SK-N-SH (cell line): ENCODE measurements at regions not wholly inside any gene's neighbourhood (a gene's known extent, or its start where the extent isn't known, plus 50 kb on each side); places are given as distances from the start of the nearest gene placed in this dataset.

ENCODE experiments used
- CTCF ChIA-PET: fragments of 300-600, 350-600 bp; formaldehyde crosslinking; extraction: SDS; loops from one replicate; lab custom pipeline; 2021; lab: Yijun Ruan, JAX
- POLR2A ChIA-PET: fragments of 350-600 bp; sonication (Branson Sonifier 250); formaldehyde crosslinking; extraction: SDS; loops from one replicate; lab custom pipeline; 2020; ENCODE audit warnings: antibody characterized with exemption, inconsistent platforms; lab: Yijun Ruan, JAX
- DNase-seq: peaks from one replicate; pipeline ENCODE4 v3.0.0; 2012
- H2AFZ ChIP-seq: fragments of 200-600 bp; sonication (generic); 2 replicates; pipeline ENCODE4 v1.8.1; 2016; ENCODE audit warnings: antibody characterized with exemption, mild to moderate bottlenecking, low read depth
- H3F3A ChIP-seq: fragments of 200-600 bp; sonication (generic); replicated peaks from 2 replicates; pipeline ENCODE3; 2016; ENCODE audit warnings: antibody characterized with exemption, mild to moderate bottlenecking; ENCODE audit not compliant: insufficient read depth
- H3K27ac ChIP-seq, 2 experiments: fragments of 200-500 bp in 1 of 2; fragments of 200-600 bp in 1 of 2; sonication (Bioruptor generic) in 1 of 2; sonication (generic), shearing (Covaris generic) in 1 of 2; 2 replicates each; pipeline versions ENCODE4 v1.5.1 to v1.6.1; 2014 to 2016; ENCODE audit warnings: low read depth in 2 of 2, inconsistent platforms in 1 of 2, low read length in 1 of 2, mild to moderate bottlenecking in 1 of 2, mixed read lengths in 1 of 2
- H3K27me3 ChIP-seq: fragments of 200-600 bp; sonication (generic), shearing (Covaris generic); 2 replicates; pipeline ENCODE4 v1.6.1; 2016; ENCODE audit warnings: mixed run types; ENCODE audit not compliant: insufficient read depth
- H3K36me3 ChIP-seq, 2 experiments: fragments of 200-500 bp in 1 of 2; fragments of 200-600 bp in 1 of 2; sonication (Bioruptor generic) in 1 of 2; sonication (generic) in 1 of 2; replicated peaks in 1 of 2; 2 replicates each; pipeline versions ENCODE3 to v1.5.1; 2014 to 2016; ENCODE audit warnings: low read length in 1 of 2, mild to moderate bottlenecking in 1 of 2; ENCODE audit not compliant: insufficient read depth in 2 of 2, control insufficient read depth in 1 of 2
- H3K4me1 ChIP-seq, 2 experiments: fragments of 200-500 bp in 1 of 2; fragments of 200-600 bp in 1 of 2; sonication (Bioruptor generic) in 1 of 2; sonication (generic), shearing (Covaris generic) in 1 of 2; 2 replicates each; pipeline versions ENCODE4 v1.5.1 to v1.6.1; 2014 to 2016; ENCODE audit warnings: low read depth in 1 of 2, low read length in 1 of 2, mixed run types in 1 of 2; ENCODE audit not compliant: insufficient read depth in 2 of 2, control insufficient read depth in 1 of 2
- H3K4me2 ChIP-seq: fragments of 200-600 bp; sonication (generic), shearing (Covaris generic); 2 replicates; pipeline ENCODE4 v1.6.1; 2017; ENCODE audit warnings: mixed run types
- H3K4me3 ChIP-seq, 2 experiments: fragments of 200-500 bp in 1 of 2; fragments of 200-600 bp in 1 of 2; sonication (Bioruptor generic) in 1 of 2; sonication (generic), shearing (Covaris generic) in 1 of 2; 2 replicates each; pipeline versions ENCODE4 v1.5.1 to v1.8.1; 2014 to 2016; ENCODE audit warnings: low read depth in 2 of 2, inconsistent platforms in 1 of 2, low read length in 1 of 2, mild to moderate bottlenecking in 1 of 2, mixed read lengths in 1 of 2, moderate library complexity in 1 of 2
- H3K79me2 ChIP-seq: fragments of 200-600 bp; sonication (generic); 2 replicates; pipeline ENCODE4 v1.8.1; 2017; ENCODE audit warnings: mild to moderate bottlenecking; ENCODE audit not compliant: insufficient read depth
- H3K9ac ChIP-seq: fragments of 200-600 bp; sonication (generic); 2 replicates; pipeline ENCODE4 v1.6.1; 2017; ENCODE audit warnings: mixed run types
- H3K9me2 ChIP-seq: fragments of 200-600 bp; sonication (generic); 2 replicates; pipeline ENCODE4 v1.6.1; 2017; ENCODE audit warnings: mixed run types
- H3K9me3 ChIP-seq: fragments of 200-600 bp; sonication (generic); 2 replicates; pipeline ENCODE4 v1.6.1; 2017; ENCODE audit warnings: mixed run types, mild to moderate bottlenecking, moderate library complexity
- H4K20me1 ChIP-seq: fragments of 200-600 bp; sonication (generic); 2 replicates; pipeline ENCODE4 v1.6.1; 2017; ENCODE audit warnings: mild to moderate bottlenecking, mixed run types; ENCODE audit not compliant: insufficient read depth
- CTCF ChIP-seq: fragments of 200-600 bp; sonication (generic); IDR thresholded peaks from 2 replicates; pipeline ENCODE4 v1.6.1; 2017; ENCODE audit warnings: antibody characterized with exemption, mild to moderate bottlenecking, moderate library complexity
- EP300 ChIP-seq, 2 experiments: IDR thresholded peaks; 2 replicates each; pipeline versions ENCODE4 v1.4.0 to v1.6.1; 2012; ENCODE audit warnings: borderline replicate concordance in 1 of 2, low read depth in 1 of 2, low read length in 1 of 2
- EZH2phosphoT487 ChIP-seq: fragments of 200-600 bp; sonication (generic); IDR thresholded peaks from 2 replicates; pipeline ENCODE4 v1.6.1; 2017; ENCODE audit warnings: low read depth, mixed run types, mild to moderate bottlenecking, antibody characterized with exemption, moderate library complexity, borderline replicate concordance
- FOXJ3 ChIP-seq: sonication (generic); formaldehyde crosslinking; IDR thresholded peaks from 2 replicates; pipeline ENCODE4 v1.5.1; 2020; ENCODE audit warnings: mild to moderate bottlenecking, missing genetic modification reagents
- FOXM1 ChIP-seq: IDR thresholded peaks from 2 replicates; pipeline ENCODE4 v1.4.0; 2012; ENCODE audit warnings: low read depth, mild to moderate bottlenecking
- GABPA ChIP-seq: IDR thresholded peaks from 2 replicates; pipeline ENCODE4 v1.4.0; 2012; ENCODE audit warnings: low read depth, mild to moderate bottlenecking
- GATA2 ChIP-seq: sonication (generic); formaldehyde crosslinking; IDR thresholded peaks from 2 replicates; pipeline ENCODE4 v1.5.0; 2020; ENCODE audit warnings: mild to moderate bottlenecking, missing genetic modification reagents
- MAX ChIP-seq: IDR thresholded peaks from 2 replicates; pipeline ENCODE4 v1.4.0; 2012; ENCODE audit warnings: low read depth
- MEF2A ChIP-seq: IDR thresholded peaks from 2 replicates; pipeline ENCODE4 v1.4.0; 2012; ENCODE audit warnings: low read depth, borderline replicate concordance
- MXI1 ChIP-seq: IDR thresholded peaks from 2 replicates; pipeline ENCODE4 v1.6.1; 2012; ENCODE audit warnings: mild to moderate bottlenecking, low read depth, low read length, improper control_type of control experiment
- NRF1 ChIP-seq: IDR thresholded peaks from 2 replicates; pipeline ENCODE4 v1.6.1; 2012; ENCODE audit warnings: low read depth, mild to moderate bottlenecking, low read length
- POLR2AphosphoS5 ChIP-seq: IDR thresholded peaks from 2 replicates; pipeline ENCODE4 v1.6.1; 2012; ENCODE audit warnings: low read depth, low read length
- RAD21 ChIP-seq: IDR thresholded peaks from 2 replicates; pipeline ENCODE4 v1.6.1; 2012; ENCODE audit warnings: mild to moderate bottlenecking, low read length
- RCOR1 ChIP-seq: fragments of 150-350 bp; IDR thresholded peaks from 2 replicates; pipeline ENCODE4 v1.6.1; 2017; ENCODE audit warnings: antibody characterized with exemption, low read length
- REST ChIP-seq: IDR thresholded peaks from 2 replicates; pipeline ENCODE4 v1.6.1; 2012; ENCODE audit warnings: mild to moderate bottlenecking, low read depth, low read length, moderate library complexity
- TAF1 ChIP-seq: IDR thresholded peaks from 2 replicates; pipeline ENCODE4 v1.6.1; 2012; ENCODE audit warnings: low read depth, mild to moderate bottlenecking, low read length, moderate library complexity, borderline replicate concordance
- TCF12 ChIP-seq: IDR thresholded peaks from 2 replicates; pipeline ENCODE4 v1.4.0; 2012
- TEAD4 ChIP-seq: IDR thresholded peaks from 2 replicates; pipeline ENCODE4 v1.4.0; 2012; ENCODE audit warnings: mild to moderate bottlenecking, borderline replicate concordance; ENCODE audit not compliant: insufficient read depth
- USF1 ChIP-seq: IDR thresholded peaks from 2 replicates; pipeline ENCODE4 v1.4.0; 2012; ENCODE audit warnings: low read depth, borderline replicate concordance
- YY1 ChIP-seq: IDR thresholded peaks from 2 replicates; pipeline ENCODE4 v1.4.0; 2012; ENCODE audit warnings: low read depth, mild to moderate bottlenecking
- ZBTB33 ChIP-seq: IDR thresholded peaks from 2 replicates; pipeline ENCODE4 v1.4.0; 2012; ENCODE audit warnings: low read depth, borderline replicate concordance
- WGBS: methylation state at CpG from one replicate; pipeline ENCODE4 v1.1.6; 2017; ENCODE audit warnings: low lambda C conversion rate; 5-methylcytosine and 5-hydroxymethylcytosine counted together

- TF ChIP-seq REST, result no peak
- no peak for TF ChIP-seq NRF1
- TF ChIP-seq TEAD4, result no peak
- TF ChIP-seq MAX, result no peak
- no peak for TF ChIP-seq YY1
- no peak for TF ChIP-seq CTCF
- TF ChIP-seq FOXM1, result no peak
- no peak for TF ChIP-seq FOXJ3 (CRISPR knock-in tag)
- TF ChIP-seq USF1, result no peak
- TF ChIP-seq EP300 (IDR thresholded peaks at IDR 0.05; ENCODE audit: borderline replicate concordance in 1 of 2, low read depth in 1 of 2, low read length in 1 of 2), result no peak
- TF ChIP-seq ZBTB33, result no peak
- no peak for TF ChIP-seq EZH2phosphoT487
- TF ChIP-seq TAF1, result no peak
Observed at GRCh38 chrX:112377481-112377880, 294.9 kb upstream of the TRPC5 start (continued).

GRCh38 chrX:112368371-112368770, 285.8 kb upstream of the TRPC5 start:
- H3K4me3 ChIP-seq, result no peak overlapping the region
- ChIA-PET POLR2A (no interaction called here), CTCF (no interaction called here)
- no peaks in the 10 kb centered on the region for H3K9me3 ChIP-seq
- H3K4me2 ChIP-seq, result no peak overlapping the region
- H3K27me3 ChIP-seq, result no peaks in the 10 kb centered on the region
- no peaks in the 10 kb centered on the region for H3F3A ChIP-seq
- no peaks in the 10 kb centered on the region for H3K36me3 ChIP-seq
- H3K9ac ChIP-seq, result no peak overlapping the region
- H2AFZ ChIP-seq, result no peak overlapping the region
- H3K79me2 ChIP-seq, result no peaks in the 10 kb centered on the region
- DNase-seq, result peak; percentile 12
- no peaks in the 10 kb centered on the region for H3K4me1 ChIP-seq
- 19% methylated on average over 3 of the region's 3 CpGs for WGBS
- no peak overlapping the region for H3K27ac ChIP-seq
- H4K20me1 ChIP-seq, result no peaks in the 10 kb centered on the region
- no peaks in the 10 kb centered on the region for H3K9me2 ChIP-seq
- TF ChIP-seq RCOR1, result no peak
- TF ChIP-seq MEF2A, result no peak
- TF ChIP-seq POLR2AphosphoS5, result no peak
- TF ChIP-seq GABPA, result no peak
- TF ChIP-seq MXI1, result no peak
- TF ChIP-seq NRF1, result no peak
- no peak for TF ChIP-seq FOXJ3 (CRISPR knock-in tag)
- TF ChIP-seq USF1, result no peak
- TF ChIP-seq GATA2 (CRISPR knock-in tag), result no peak
- TF ChIP-seq TCF12, result no peak
- TF ChIP-seq RAD21, result peak; percentile 59
- no peak for TF ChIP-seq ZBTB33
